Body of pancreas (tissue), 4 donors: ENCODE measurements at regions not wholly inside any gene's neighbourhood (a gene's known extent, or its start where the extent isn't known, plus 50 kb on each side); places are given as distances from the start of the nearest gene placed in this dataset.

Source experiments
- ATAC-seq: fragments of 150-250 bp; one replicate; pipeline ENCODE4 v1.9.1; 2016
- DNase-seq, 4 donors: peaks; one replicate each; pipeline ENCODE4 v3.0.0-alpha.2; 2019
- H3K27ac ChIP-seq, 4 donors: fragments of 200-600 bp; sonication (generic); 1 replicate in 3 of 4; 2 replicates in 1 of 4; pipeline versions ENCODE4 v1.5.1 to v1.6.1; 2016 to 2019; ENCODE audit warnings: mild to moderate bottlenecking in 1 of 4, mixed read lengths in 1 of 4, moderate library complexity in 1 of 4
- H3K27me3 ChIP-seq, 2 donors: fragments of 200-600 bp; sonication (generic); one replicate each; pipeline ENCODE4 v1.6.0; 2016; ENCODE audit warnings: mild to moderate bottlenecking in 1 of 2
- H3K36me3 ChIP-seq, 2 donors: fragments of 200-600 bp; sonication (generic); replicated peaks in 1 of 2; 2 replicates each; pipeline ENCODE4 v1.5.1; 2016; ENCODE audit warnings: low read depth in 2 of 2; ENCODE audit not compliant: insufficient read depth in 1 of 2
- H3K4me1 ChIP-seq: fragments of 200-600 bp; sonication (generic); one replicate; pipeline ENCODE4 v1.6.0; 2016
- H3K4me3 ChIP-seq, 2 donors: fragments of 200-600 bp; sonication (generic); 1 replicate in 1 of 2; 2 replicates in 1 of 2; pipeline ENCODE4 v1.5.1; 2016 to 2019
- H3K9me3 ChIP-seq, 3 donors: fragments of 200-600 bp; sonication (generic); 1 replicate in 2 of 3; 2 replicates in 1 of 3; pipeline ENCODE4 v1.5.1; 2016
- POLR2A ChIP-seq, 3 donors: fragments of 450-650 bp; IDR thresholded peaks; one replicate each; pipeline ENCODE4 v1.6.1; 2016; ENCODE audit warnings: antibody characterized with exemption in 3 of 3, mild to moderate bottlenecking in 2 of 3
- WGBS, 2 donors: methylation state at CpG; one replicate each; pipeline ENCODE4 v1.1.5; 2017; 5-methylcytosine and 5-hydroxymethylcytosine counted together
- intact Hi-C: fragments of 100-400 bp; cut with DNase I; formaldehyde crosslinking; loops from one replicate; pipeline ENCODE4 v1.15.1; 2023
- TF ChIP-seq, protein P1 (sequence below), 7 experiments: fragments of 450-650 bp in 4 of 7; fragments of 200-600 bp in 3 of 7; sonication (generic) in 3 of 7; IDR thresholded peaks; one replicate each; pipeline ENCODE4 v1.5.1; 2016 to 2019; ENCODE audit warnings: antibody characterized with exemption in 7 of 7

DNA sequence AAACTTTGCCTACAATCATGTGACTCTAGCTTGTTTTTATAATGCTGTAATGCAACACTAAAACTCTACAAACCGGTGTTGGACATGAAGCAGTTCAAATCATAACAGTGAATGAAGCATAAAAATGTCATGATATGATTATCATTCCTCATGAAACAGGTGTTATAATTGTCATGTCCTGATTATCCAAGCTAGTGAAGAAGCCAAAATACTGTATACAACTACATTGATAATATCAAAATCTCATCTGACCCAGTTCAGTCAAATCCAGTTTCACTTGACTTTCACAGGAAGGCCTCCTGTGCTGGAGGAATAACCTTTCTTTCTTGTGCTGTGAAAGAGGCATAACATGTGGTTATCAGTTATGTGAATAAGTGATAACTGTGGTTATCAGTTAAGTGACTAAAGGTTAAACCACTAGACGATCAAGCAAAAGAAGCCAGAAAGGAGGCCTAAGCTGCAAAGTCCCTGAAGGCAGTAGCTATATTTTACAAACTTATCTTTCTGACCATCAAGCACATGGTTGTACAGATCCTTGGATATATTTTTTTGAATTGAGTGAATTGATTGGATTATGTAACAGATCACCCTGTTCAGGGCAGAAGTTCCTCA is 296.4 kb downstream of the TUSC7 start:
- ATAC-seq (no peak), DNase-seq (no peak)
- Histone ChIP-seq H3K9me3 (no peaks in the 10 kb centered on the region), H3K36me3 (no peaks in the 10 kb centered on the region), H3K27me3 (no peaks in the 10 kb centered on the region), H3K27ac (no peak overlapping the region), H3K4me1 (no peaks in the 10 kb centered on the region), H3K4me3 (no peak overlapping the region)
- TF ChIP-seq POLR2A (IDR thresholded peaks at IDR 0.05) = no peak
- TF ChIP-seq, protein P1, sequence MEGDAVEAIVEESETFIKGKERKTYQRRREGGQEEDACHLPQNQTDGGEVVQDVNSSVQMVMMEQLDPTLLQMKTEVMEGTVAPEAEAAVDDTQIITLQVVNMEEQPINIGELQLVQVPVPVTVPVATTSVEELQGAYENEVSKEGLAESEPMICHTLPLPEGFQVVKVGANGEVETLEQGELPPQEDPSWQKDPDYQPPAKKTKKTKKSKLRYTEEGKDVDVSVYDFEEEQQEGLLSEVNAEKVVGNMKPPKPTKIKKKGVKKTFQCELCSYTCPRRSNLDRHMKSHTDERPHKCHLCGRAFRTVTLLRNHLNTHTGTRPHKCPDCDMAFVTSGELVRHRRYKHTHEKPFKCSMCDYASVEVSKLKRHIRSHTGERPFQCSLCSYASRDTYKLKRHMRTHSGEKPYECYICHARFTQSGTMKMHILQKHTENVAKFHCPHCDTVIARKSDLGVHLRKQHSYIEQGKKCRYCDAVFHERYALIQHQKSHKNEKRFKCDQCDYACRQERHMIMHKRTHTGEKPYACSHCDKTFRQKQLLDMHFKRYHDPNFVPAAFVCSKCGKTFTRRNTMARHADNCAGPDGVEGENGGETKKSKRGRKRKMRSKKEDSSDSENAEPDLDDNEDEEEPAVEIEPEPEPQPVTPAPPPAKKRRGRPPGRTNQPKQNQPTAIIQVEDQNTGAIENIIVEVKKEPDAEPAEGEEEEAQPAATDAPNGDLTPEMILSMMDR (IDR thresholded peaks at IDR 0.05) = no peak
- 49 to 57% methylated on average over 2 of the region's 2 CpGs for WGBS, 2 donors
- intact Hi-C loops = no loop called here

- Histone ChIP-seq H3K27ac (no peak overlapping the region), H3K4me3 (no peak overlapping the region), H3K4me1 (no peaks in the 10 kb centered on the region), H3K36me3 (no peaks in the 10 kb centered on the region), H3K27me3 (no peaks in the 10 kb centered on the region), H3K9me3 (no peaks in the 10 kb centered on the region)
- DNase-seq (no peak), ATAC-seq (no peak)
- intact Hi-C loops = no loop called here
- TF ChIP-seq, protein P1 (IDR thresholded peaks at IDR 0.05) = no peak
- no peak for TF ChIP-seq POLR2A (IDR thresholded peaks at IDR 0.05)
- WGBS, 2 donors = 28 to 56% methylated on average over 1 of the region's 1 CpG
These were observed 300.7 kb downstream of the TUSC7 start for GRCh38 chr3:117010318-117010717.

- intact Hi-C loops = no loop called here
- TF ChIP-seq, protein P1 (IDR thresholded peaks at IDR 0.05) = no peak
- no peak for TF ChIP-seq POLR2A (IDR thresholded peaks at IDR 0.05)
- no peaks in the 10 kb centered on the region for H3K9me3 ChIP-seq
- no peaks in the 10 kb centered on the region for H3K4me1 ChIP-seq
- no peak overlapping the region for H3K4me3 ChIP-seq
- 47 to 76% methylated on average over 7 of the region's 7 CpGs for WGBS, 2 donors
- no peaks in the 10 kb centered on the region for H3K27me3 ChIP-seq
- no peak for DNase-seq
- ATAC-seq = no peak
- H3K36me3 ChIP-seq = no peaks in the 10 kb centered on the region
- no peak overlapping the region for H3K27ac ChIP-seq
These were observed 302.2 kb downstream of the TUSC7 start for GRCh38 chr3:117011687-117012250.

DNA sequence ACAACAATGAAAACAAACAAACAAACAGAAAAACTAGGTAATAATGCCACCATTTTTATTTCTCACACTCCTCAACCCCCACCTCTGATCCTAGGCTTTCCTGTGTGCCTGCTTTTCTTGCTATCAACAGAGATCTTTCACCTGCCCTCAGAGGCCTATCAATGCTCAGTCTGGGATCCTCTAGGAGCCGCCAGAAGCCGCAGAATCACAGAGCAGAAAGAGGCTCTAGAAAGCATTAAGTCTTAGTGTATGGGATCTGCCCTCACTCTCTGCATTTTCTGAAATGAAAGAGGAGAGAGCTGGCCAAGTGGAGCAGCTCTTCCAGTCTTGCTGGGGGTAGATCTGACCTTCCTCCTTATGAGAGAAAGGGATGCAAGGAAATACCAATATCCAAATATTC is 306.8 kb downstream of the TUSC7 start:
- WGBS, 2 donors = 72 to 79% methylated on average over 2 of the region's 2 CpGs
- intact Hi-C loops = no loop called here
- ATAC-seq = no peak
- H3K36me3 ChIP-seq = no peaks in the 10 kb centered on the region
- H3K4me1 ChIP-seq = no peaks in the 10 kb centered on the region
- TF ChIP-seq, protein P1 (IDR thresholded peaks at IDR 0.05) = no peak
- TF ChIP-seq POLR2A (IDR thresholded peaks at IDR 0.05) = no peak
- no peak overlapping the region for H3K27ac ChIP-seq
- no peak for DNase-seq
- no peak overlapping the region for H3K4me3 ChIP-seq
- H3K9me3 ChIP-seq = no peaks in the 10 kb centered on the region
- no peaks in the 10 kb centered on the region for H3K27me3 ChIP-seq
